ENCODE measurements at regions not wholly inside any gene's neighbourhood (a gene's known extent, or its start where the extent isn't known, plus 50 kb on each side); places are given as distances from the start of the nearest gene placed in this dataset.
A peak's percentile ranks its signal among the peaks of the same experiment; 100 is the strongest.

- 66 to 87% (median 73%) methylated on average over 3 of the region's 3 CpGs for WGBS, 4 donors
- H3K27ac ChIP-seq: no peak overlapping the region
- intact Hi-C loops (cut with DNase I): no loop called here
Measured at GRCh38 chr9:16211946-16212345, 658.5 kb downstream of the BNC2 start.

GRCh38 chr9:16213781-16214515, 656.5 kb downstream of the BNC2 start:
- WGBS, 4 donors: 48 to 51% (median 50%) methylated on average over 6 of the region's 6 CpGs
- H3K27ac ChIP-seq: peak overlapping the region in 1 of 5 donors; percentile 65
- peak; percentile 46 to 83 (median 66) for DNase-seq
- H3K4me1 ChIP-seq (replicated peaks in 1 of 2): no peaks in the 10 kb centered on the region
- intact Hi-C loops (cut with DNase I): no loop called here
- H3K4me3 ChIP-seq: no peak overlapping the region
- no peaks in the 10 kb centered on the region for H3K36me3 ChIP-seq (replicated peaks in 1 of 2)
- no peaks in the 10 kb centered on the region for H3K27me3 ChIP-seq
- no peaks in the 10 kb centered on the region for H3K9me3 ChIP-seq (replicated peaks in 1 of 3)
- TF ChIP-seq CTCF (IDR thresholded peaks at IDR 0.05): no peak
- no peak for TF ChIP-seq POLR2A (IDR thresholded peaks at IDR 0.05)

More at GRCh38 chr9:16211946-16212345, 658.5 kb downstream of the BNC2 start:
- TF ChIP-seq POLR2A (IDR thresholded peaks at IDR 0.05): no peak
- TF ChIP-seq CTCF (IDR thresholded peaks at IDR 0.05): no peak
- no peaks in the 10 kb centered on the region for H3K4me1 ChIP-seq (replicated peaks in 1 of 2)
- no peaks in the 10 kb centered on the region for H3K36me3 ChIP-seq (replicated peaks in 1 of 2)
- no peak overlapping the region for H3K4me3 ChIP-seq
- no peaks in the 10 kb centered on the region for H3K27me3 ChIP-seq
- H3K9me3 ChIP-seq (replicated peaks in 1 of 3): no peaks in the 10 kb centered on the region
- DNase-seq: no peak

GRCh38 chr9:16214677-16215352, 655.7 kb downstream of the BNC2 start:
- Histone ChIP-seq H3K27ac (peak overlapping the region in 1 of 5 donors; percentile 32), H3K4me1 (replicated peaks in 1 of 2) (no peaks in the 10 kb centered on the region), H3K36me3 (replicated peaks in 1 of 2) (no peaks in the 10 kb centered on the region), H3K4me3 (no peak overlapping the region), H3K27me3 (no peaks in the 10 kb centered on the region), H3K9me3 (replicated peaks in 1 of 3) (no peaks in the 10 kb centered on the region)
- 64 to 82% (median 67%) methylated on average over 16 of the region's 16 CpGs for WGBS, 4 donors
- DNase-seq: peak in 1 of 7 donors; percentile 31
- no peak for TF ChIP-seq POLR2A (IDR thresholded peaks at IDR 0.05)
- TF ChIP-seq CTCF (IDR thresholded peaks at IDR 0.05): no peak
- intact Hi-C loops (cut with DNase I): no loop called here

GRCh38 chr9:16215353-16215680, 655.2 kb downstream of the BNC2 start:
- intact Hi-C loops (cut with DNase I): no loop called here
- no peak for DNase-seq
- Histone ChIP-seq H3K36me3 (replicated peaks in 1 of 2) (no peaks in the 10 kb centered on the region), H3K27ac (no peak overlapping the region), H3K4me1 (replicated peaks in 1 of 2) (no peaks in the 10 kb centered on the region), H3K9me3 (replicated peaks in 1 of 3) (no peaks in the 10 kb centered on the region), H3K4me3 (no peak overlapping the region), H3K27me3 (no peaks in the 10 kb centered on the region)
- 73 to 87% (median 81%) methylated on average over 6 of the region's 6 CpGs for WGBS, 4 donors
- no peak for TF ChIP-seq POLR2A (IDR thresholded peaks at IDR 0.05)
- TF ChIP-seq CTCF (IDR thresholded peaks at IDR 0.05): no peak

All from adrenal gland (tissue), 9 donors.